Retina (tissue), 1 donor: ENCODE measurements at regions not wholly inside any gene's neighbourhood (a gene's known extent, or its start where the extent isn't known, plus 50 kb on each side); places are given as distances from the start of the nearest gene placed in this dataset.
A peak's percentile ranks its signal among the peaks of the same experiment; 100 is the strongest.
"Not testable (repeated sequence)": the region's sequence is repeated elsewhere in the genome, so short reads cannot be mapped to it uniquely, and the experiment has no call there.

Experiments used
- DNase-seq: peaks from one replicate; pipeline ENCODE4 v3.0.0-alpha.2; 2016

DNA sequence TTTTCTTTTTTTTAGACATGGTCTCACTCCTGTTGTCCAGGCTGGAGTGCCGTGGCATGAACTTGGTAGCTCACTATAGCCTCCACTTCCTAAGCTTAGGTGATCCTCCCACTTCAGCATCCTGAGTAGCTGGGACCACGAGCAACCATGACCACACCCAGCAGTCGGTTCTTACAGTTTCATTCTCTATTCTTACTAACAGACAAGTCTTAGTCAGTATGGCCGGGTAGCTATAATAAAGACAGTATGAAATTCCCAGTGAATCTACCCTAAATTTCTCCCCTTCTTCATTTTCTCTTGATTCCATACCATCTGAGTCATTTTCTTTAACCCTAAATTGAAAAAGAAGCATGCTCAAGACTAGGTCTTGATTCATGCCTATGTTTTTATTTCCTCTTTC, 775.3 kb upstream of the NRXN1 start:
- no peak for DNase-seq

DNA sequence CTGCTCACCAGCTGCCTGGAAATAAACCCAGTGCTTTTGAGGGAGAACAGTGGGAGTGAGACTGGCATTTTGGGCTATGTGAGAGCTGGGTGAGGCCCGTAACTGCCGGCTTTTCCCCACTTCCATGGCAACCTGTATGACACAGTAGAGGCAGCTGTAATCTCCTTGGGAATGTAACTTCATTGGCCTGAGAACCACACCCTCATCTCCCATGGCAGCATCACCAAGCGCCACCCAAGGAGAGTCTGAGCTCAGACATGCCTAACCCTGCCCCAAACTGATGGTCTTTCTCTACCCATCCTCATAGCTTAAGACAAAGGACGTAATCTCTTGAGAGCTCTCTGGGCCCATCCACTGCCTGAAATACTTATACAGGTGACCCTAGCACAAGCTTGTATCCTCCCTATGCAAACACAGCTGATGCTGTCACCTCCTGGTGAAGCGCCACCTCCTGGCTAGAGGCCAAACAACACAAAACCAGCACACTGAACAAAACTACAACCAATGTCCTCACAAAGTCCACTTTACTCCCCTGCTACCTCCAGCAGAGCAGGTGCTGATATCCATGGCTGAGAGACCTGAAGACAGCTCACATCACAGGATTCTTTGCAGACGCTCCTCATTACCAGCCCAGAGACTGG, 763.4 kb upstream of the NRXN1 start:
- no peak for DNase-seq

DNA sequence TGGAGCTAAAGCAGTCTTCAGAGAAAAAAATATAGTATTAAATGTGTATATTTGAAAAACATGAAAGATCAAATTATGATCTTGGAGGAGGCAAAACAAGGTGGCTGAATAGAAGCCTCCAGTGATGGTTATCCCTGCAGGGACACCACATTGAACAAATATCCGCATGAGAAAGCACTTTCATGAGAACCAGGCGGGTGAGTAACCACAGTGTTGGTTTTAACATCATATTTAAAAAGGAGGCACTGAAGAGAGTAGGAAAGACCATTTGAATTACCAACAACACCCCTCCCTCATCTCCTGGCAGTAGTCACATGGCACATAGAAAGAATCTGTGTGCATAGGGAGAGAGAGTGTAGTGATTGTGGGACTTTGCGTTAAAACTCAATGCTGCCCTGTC, 759.6 kb upstream of the NRXN1 start:
- no peak for DNase-seq

DNA sequence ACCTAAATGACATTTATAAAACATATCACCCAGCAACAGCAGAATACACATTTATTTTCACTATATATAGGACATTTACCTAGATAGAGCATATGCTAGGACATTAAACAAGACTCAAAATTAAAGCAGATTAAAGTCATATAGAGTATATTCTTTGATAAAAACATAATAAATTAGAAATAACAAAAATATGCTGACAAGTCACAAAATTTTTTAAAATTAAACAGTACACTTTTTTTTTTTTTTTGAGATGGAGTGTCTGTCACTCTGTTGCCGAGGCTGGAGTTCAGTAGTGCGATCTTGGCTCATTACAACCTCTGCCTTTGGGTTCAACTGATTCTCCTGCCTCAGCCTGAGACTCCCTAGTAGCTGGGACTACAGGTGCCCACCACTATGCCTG, 758.9 kb upstream of the NRXN1 start:
- DNase-seq, result no peak

DNA sequence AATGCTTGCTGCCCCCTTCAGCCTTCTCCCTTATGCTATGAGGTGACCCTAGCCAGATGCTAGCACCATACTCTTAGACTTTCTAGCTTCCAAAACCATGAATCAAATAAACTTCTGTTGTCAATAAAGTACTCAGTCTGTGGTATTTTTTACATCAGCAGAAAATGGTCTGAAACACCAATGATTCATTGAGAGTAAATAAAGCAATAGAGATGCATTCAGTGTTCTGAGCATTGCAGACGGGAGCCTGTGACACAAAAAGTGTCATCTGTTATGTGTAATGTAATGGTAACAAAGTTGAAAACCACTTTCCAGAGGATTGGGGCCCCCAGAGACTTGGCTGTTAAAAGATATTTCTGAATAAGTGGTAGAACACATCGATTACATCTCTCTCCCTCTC, 758.0 kb upstream of the NRXN1 start:
- DNase-seq, result no peak

DNA sequence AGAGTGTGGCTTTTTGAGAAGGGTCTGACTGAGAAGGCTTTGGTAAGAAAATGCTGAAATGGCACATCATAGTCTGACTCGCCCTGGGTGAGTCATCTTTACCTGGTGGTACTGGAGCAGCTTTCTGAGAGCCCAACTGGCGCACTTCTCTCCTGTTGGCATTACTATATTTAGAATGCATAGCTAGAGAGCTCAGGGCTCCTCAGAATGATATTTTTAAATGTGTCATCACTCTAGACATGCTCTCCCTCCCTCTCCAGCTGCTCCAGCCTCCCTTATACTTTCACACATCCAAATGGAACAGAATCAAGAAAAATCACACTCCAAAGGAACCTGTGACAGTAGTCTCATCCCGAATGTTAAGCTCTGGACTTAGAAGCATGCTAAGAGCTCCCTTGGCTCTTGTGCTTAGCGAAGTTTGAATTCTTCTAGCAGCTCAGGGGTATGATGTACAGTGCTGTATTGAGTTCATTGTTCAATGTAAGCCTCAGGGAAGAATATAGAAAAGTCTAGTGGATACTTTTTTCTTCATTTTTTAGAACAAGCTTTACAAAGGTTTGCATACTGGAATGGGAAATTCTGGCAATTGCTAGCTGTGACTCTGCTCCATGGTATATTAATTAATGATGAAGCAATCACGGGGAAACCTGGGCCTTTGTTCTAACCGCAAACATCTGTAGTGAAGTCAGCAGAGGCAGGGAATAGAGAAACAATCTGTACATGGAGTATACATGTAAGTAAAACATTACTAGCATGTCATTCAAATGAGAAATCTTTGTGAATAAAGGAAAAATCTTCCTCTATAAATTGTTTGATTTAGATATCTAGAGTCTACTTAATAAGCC, 751.2 kb upstream of the NRXN1 start:
- peak; percentile 42 for DNase-seq

DNA sequence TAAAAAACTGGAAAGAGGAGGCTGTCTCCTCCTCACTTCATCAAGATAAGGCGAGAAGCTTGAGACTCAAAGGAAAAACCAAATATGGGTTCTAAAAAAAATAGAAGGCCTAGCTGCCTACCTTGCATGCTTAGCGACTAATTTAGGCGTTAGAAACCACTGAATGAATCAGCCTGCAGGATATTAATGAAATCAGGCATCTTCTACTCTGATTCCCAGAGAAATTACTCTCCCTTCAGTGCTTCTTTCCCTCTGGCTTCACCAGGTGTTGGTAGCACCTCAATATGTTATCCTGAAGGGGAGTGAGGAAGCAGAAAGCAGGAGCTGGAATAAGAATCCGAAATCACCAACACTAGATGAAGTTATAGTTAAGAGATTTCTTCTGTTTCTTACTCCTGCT, 749.8 kb upstream of the NRXN1 start:
- DNase-seq, result no peak

DNA sequence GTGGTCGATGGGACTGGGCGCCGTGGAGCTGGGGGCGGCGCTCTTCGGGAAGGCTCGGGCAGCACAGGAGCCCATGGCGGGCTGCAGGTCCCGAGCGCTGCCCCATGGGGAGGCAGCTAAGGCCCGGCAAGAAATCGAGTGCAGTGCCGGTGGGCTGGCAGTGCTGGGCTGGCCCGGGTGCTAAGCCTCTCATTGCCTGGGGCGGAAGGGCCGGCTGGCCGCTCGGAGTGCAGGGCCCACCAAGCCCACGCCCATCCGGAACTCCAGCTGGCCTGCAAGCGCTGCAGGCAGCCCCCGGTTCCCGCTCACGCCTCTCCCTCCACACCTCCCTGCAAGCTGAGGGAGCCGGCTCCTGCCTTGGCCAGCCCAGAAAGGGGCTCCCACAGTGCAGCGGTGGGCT, 748.4 kb upstream of the NRXN1 start:
- no peak for DNase-seq

DNA sequence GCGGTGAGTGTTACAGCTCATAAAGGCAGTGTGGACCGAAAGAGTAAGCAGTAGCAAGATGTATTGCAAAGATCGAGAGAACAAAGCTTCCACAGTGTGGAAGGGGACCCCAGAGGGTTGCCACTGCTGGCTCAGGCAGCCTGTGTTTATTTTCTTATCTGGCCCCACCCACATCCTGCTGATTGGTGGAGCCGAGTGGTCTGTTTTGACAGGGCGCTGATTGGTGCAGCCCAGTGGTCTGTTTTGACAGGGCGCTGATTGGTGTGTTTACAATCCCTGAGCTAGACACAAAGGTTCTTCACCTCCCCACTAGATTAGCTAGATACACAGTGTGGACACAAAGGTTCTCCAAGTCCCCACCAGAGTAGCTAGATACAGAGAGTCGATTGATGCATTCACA, 747.8 kb upstream of the NRXN1 start:
- DNase-seq, result not testable (repeated sequence)

DNA sequence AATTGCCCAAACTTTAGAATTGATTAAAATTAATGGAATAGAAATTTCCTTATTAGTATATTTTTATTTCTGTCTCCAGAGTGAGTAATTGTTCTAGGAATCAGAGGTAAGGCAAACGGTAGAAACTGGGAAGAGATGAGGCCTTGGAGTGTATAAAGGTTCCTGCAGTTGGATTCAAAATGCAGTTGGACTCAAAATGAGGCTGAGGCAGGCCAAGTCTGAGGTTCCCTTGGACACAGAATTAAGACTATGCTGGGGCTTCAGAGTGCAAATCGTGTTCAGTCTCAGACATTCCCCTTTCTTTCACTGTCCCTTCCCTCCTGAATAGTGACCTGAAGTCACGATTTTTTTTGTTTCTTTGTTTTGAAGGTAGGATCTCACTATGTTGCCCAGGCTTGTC, 746.9 kb upstream of the NRXN1 start:
- DNase-seq, result no peak

DNA sequence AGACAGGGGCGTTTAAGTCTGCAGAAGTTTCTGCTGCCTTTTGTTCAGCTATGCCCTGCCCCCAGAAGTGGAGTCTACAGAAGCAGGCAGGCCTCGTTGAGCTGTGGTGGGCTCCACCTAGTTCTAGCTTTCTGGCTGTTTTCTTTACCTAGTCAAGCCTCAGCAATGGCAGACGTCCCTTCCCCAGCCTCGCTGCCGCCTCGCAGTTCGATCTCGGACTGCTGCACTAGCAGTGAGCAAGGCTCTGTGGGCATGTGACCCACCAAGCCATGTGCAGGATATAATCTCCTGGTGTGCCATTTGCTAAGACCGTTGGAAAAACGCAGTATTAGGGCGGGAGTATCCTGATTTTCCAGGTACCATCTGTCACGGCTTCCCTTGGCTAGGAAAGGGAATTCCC, 742.7 kb upstream of the NRXN1 start:
- not testable (repeated sequence) for DNase-seq

DNA sequence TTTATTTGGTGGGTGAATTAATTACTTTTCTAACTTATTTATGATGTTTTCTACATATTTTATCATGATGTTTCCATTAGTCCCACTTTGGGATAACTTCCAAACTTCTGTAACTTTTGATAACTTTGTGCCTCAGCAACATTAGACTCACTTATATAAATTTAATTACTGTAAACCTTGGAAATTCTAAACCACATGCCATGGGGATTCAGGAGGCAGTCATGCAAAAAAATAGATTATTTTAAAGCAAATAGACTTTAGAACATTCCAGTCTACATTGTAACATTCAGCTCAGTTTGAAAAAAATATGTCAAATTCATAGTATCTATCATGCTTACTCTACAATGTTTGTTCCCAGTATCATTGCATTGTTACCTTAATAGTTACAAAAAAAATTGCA, 728.5 kb upstream of the NRXN1 start:
- no peak for DNase-seq

DNA sequence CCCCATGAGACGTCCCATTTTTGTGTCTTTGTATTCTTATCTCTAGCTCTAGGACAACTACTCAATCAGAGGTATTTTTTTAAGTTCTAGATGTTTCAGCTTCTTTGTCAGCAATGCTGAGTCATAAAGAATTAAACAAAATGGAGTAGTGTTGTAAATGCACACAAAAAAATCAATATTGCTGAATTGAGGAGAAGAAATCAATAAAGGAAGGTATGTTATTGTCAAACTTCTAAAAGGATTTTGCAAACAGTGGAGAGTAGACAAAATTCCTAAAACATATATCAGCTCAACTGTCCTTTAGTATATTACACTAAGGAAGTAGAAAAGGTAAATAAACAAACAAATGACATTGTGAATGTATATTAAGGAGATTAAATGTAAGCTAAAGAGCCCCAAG, 726.1 kb upstream of the NRXN1 start:
- no peak for DNase-seq

DNA sequence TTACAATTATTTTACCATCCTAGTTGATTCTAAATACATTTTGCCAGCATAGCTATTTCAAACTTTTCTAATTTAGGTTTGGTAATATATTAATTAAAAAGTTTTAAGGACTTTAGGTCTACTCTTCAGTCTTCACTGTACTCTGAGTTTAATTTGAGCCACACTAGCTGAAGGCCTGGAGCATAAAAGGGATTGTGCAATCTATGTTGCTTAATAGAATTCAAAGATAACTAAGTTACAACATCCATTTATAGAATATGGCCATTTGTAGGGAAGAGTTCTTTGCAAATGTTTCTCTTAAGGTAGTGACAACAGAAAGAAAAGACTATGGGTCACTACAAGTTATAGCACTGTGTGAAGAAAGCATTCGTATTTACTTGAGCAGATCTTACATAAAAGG, 702.2 kb upstream of the NRXN1 start:
- DNase-seq, result no peak

DNA sequence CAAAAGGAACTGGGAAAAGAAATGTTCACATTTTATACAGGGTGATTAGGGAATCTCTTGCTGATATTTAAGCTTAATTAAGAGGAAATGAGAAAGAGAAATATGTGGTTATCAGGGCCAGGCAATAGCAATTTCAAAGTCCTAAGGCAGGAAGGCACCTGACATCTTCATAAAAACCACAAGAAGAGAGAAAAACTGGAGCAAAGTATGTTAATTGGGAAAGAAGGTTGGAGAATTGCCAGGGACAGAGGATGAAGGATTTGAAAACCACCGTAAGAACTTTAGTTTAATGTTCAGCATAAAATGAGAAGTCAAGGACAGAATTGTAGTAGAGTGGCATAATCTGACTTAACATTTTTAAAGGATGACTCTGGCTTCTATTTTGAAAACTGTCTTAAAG, 691.8 kb upstream of the NRXN1 start:
- DNase-seq, result no peak

DNA sequence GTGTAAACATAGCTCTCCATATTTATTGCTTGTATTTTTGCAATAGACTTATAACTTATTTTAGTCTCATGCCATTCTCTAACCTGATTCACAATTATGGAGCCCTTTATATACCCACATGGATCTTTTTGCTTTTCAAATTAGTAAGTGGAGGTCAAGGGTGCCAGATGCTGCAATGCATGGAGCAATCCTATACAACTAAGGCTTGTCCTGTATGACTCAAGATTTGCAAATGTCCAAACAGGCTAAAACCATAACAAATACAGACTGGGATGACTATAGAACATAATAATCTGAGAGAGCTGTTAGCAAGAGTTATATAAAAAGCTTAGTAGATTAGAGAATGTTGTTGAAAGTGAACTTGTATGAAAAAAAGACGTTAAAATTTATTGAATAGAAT, 690.4 kb upstream of the NRXN1 start:
- no peak for DNase-seq

DNA sequence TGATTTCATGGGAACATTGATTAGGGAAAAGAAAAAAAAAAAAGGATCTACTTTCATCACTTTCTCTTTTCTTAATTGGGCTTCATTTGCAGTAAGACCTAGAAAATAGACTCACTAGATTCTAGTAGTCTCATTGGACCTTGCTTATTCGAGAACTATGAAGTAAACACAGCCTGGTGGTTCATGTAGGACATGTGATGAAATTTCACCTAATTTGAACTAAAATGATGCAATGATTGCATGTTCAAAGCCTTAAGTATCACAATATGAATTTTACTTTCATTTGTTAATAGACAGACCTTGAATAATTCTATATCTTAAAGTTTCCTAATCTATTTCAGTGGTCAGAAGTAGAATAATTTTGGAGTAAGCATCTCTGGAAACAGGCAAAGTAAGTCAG, 688.9 kb upstream of the NRXN1 start:
- no peak for DNase-seq

DNA sequence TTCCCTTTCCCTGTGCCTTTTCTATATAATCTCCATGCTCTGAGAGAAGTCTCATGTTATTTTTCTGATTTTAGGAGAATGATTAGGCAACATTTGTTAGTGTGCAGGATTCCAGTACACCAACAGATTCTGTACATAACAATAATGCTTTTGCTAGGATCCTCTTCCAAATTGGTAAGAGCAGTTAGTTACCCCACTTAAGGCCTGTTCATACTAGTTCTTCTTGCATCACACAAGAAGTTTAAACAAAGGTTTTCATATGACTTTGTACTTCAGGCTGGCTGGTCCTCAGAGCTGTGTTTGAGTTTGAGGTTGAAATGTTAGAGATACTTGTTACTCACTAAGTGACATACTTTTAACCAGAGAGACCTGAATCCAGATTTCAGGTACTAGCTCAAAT, 686.9 kb upstream of the NRXN1 start:
- no peak for DNase-seq

DNA sequence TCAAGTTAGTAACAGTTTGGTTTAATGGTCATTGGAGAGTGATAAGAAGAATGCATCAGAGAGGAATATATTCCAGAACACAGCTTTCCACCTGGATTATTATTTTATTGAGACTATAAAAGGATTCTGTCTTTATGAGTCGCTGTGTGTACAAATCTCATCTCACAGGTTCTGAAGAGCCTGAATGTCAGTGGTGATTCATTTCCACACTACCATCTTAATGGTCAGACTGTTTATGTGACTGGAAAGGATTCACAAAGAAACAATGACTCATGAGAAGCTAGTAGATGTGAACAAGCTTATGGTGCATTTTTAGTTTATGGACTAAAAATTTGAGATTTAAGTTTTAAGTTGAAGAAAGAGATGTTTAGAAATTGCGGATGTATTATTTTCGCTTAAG, 685.4 kb upstream of the NRXN1 start:
- DNase-seq, result no peak

DNA sequence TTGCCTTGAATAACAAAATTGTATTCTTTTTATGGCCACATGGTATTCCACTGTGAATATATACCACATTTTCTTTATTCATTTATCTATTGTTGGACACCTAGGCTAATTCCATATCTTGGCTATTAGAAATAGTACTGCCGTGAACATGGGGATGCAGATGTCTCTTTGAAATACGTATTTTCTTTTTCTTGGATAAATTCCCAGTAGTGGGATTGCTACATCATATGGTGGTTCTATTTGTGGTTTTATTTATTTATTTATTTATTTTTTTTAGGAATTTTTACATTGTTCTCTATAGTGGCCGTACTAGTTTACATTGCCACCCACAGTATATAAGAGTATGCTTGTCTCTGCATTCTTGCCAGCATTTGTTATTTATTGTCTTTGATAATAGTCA, 679.8 kb upstream of the NRXN1 start:
- DNase-seq, result no peak

DNA sequence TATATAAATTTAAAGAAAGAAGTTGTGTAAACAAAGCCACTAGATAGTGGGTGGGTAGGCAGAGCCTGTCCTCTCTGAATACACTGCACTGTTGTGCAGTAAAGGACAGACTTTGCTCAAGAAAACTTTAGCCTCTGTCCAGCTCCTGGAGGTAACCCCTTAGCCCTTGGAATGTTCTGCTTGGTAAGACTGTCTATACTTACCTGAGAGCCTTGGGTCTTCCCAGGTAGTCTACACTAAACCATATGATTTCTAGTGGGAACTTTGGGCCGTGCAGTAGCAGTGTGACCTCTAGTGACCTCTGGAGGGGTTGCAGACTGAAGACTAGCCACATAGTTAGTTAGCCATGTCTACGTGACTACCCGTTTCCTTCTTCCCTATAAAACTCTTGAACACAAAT, 678.3 kb upstream of the NRXN1 start:
- no peak for DNase-seq

DNA sequence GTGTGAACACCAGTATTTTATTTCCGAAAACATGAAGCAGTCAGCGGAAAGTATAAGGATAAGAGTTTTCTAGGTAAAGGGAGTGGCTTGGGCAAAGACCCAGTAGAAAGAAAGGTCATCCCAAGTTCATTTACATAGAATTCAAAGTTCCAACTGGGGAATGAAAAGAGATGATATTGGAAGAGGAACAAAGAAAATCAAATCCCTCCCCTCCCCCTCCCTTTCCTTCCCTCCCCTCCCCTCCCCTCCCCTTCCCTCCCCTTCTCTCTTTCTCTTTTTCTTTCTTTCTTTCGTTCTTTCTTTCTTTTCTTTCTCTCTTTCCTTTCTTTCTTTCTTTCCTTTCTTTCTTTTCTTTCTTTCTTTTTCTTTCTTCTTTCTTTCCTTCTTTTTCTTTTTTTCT, 675.7 kb upstream of the NRXN1 start:
- DNase-seq, result no peak

DNA sequence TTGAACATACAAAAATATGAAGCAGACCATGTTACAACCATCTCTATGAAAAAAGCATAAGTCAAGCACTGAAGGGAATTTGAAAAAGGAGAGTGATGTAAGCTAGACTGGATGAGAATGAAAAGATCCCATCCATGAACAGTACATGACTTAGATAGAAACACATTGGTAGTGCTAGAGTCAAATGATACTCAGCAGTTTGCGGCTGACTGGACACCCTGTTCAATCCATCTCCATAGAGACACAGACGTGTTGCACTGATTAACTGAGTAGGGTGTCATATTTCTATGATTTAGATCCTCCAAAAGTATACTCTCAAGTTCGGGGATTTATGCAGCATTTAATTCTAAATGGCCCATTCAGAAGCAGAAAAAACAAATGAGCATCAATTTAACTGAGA, 674.3 kb upstream of the NRXN1 start:
- DNase-seq, result no peak

DNA sequence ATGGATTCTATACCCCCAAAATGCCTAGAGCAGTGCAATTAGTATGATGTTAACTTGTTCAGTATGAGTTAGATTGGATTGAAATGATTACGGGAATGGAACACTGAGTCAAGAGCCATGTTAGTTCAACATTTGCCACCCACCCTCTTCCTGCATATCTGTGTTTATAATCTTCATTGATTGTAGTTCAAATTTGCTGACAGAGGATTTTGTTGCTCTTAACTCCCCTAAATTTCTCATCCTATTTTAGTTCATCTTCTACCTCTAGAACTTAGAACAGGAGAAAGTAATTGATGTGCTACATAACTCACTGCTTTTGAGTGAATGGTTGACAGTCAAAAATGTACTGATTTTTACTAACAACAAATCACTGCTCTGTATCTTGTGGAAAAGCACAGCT, 673.5 kb upstream of the NRXN1 start:
- DNase-seq, result no peak

DNA sequence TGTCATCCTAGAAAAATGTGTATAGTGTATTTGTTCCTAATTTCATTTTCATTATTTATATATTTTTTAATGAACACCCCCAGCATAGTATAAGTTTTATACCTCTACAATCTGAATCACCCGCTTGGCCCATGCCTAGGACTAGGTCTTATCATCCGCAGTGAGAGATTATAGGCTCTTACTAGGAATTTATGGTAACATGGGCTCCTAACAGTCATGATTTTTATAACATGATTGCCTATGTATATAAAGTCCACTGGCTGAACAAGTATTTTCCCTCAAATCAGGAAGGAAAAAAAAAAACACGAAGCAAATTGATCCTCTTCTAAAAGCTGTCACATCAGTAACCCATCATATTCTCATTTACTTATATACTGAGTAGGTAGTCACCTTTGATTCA, 666.1 kb upstream of the NRXN1 start:
- DNase-seq, result no peak
